Breast epithelium (tissue), 3 donors: ENCODE measurements at regions not wholly inside any gene's neighbourhood (a gene's known extent, or its start where the extent isn't known, plus 50 kb on each side); places are given as distances from the start of the nearest gene placed in this dataset.

Experiments
- CTCF ChIP-seq, 3 donors: fragments of 450-650 bp; IDR thresholded peaks; one replicate each; pipeline ENCODE4 v1.5.1; 2016 to 2017; ENCODE audit warnings: antibody characterized with exemption in 3 of 3, mild to moderate bottlenecking in 3 of 3, moderate library complexity in 3 of 3
- POLR2A ChIP-seq: fragments of 450-650 bp; IDR thresholded peaks from one replicate; pipeline ENCODE4 v1.6.1; 2016; ENCODE audit warnings: antibody characterized with exemption, mild to moderate bottlenecking, moderate library complexity
- POLR2AphosphoS5 ChIP-seq, 3 donors: sonication (generic); formaldehyde crosslinking; IDR thresholded peaks; one replicate each; pipeline ENCODE4 v1.6.1; 2017; ENCODE audit warnings: antibody characterized with exemption in 3 of 3

- no peak for TF ChIP-seq CTCF (IDR thresholded peaks at IDR 0.05)
- no peak for TF ChIP-seq POLR2A
- no peak for TF ChIP-seq POLR2AphosphoS5 (IDR thresholded peaks at IDR 0.05)
Observed at GRCh38 chrX:56402207-56402606, 161.2 kb upstream of the UBQLN2 start.
